NCI-H1048 (cell line): ENCODE measurements at regions not wholly inside any gene's neighbourhood (a gene's known extent, or its start where the extent isn't known, plus 50 kb on each side); places are given as distances from the start of the nearest gene placed in this dataset.

Source experiments
- DNase-seq: peaks from one replicate; lab custom pipeline; 2025; lab: John Stamatoyannopoulos, UW

DNA sequence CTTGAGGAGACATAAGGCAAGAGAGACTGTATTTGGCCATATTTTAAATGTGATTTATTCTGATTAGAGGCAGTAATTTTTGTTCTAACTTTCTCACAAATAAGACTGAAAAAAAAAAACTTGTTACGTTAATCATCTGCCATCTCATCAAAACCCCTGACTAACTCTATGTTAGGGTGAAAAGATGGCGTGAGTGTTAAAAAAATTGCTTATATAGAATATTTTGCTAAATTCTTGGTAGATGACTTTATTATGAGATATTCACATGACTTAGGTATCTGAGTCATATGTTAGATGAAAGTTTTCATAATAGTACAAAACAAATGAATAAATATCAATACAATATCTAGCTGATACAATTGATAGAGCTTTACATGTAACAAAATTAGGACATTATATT, 1508.7 kb upstream of the TMEFF2 start:
- DNase-seq, result no peak

DNA sequence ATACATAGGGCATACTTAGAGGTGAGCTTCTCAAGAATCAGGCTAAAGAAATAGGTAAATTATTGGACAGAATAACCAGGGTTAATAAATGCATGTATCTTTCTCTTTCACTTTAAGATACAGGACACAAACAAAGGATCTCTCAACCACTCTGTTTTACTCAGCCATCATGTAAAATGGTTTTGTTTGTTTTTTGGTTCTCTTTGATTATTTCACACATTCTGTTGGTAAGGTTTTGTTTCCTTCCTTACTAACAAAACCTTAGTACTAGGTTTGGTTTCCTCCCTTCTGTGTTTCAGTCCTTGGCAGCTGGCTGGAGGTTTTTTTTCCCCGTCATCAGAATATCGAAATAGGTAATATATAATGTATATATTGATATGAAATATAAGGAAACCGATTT, 1506.8 kb upstream of the TMEFF2 start:
- no peak for DNase-seq

DNA sequence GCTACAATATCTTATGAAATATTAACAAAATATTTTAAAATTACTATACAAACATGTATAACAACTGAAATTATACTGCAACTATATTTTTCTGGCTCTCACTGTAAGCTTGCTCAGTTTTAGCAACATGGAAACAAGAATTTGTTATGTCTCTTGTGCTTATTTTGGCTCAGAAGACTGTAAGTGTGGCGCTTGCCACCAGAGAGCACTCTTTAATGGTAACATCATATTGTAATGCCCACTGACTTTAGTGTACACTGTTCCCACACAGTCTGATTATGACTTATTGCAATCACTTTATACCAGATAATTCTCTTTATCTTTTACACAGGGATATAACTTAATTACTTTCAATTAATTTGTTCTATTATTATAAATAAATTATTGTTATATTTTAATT, 1500.6 kb upstream of the TMEFF2 start:
- no peak for DNase-seq

DNA sequence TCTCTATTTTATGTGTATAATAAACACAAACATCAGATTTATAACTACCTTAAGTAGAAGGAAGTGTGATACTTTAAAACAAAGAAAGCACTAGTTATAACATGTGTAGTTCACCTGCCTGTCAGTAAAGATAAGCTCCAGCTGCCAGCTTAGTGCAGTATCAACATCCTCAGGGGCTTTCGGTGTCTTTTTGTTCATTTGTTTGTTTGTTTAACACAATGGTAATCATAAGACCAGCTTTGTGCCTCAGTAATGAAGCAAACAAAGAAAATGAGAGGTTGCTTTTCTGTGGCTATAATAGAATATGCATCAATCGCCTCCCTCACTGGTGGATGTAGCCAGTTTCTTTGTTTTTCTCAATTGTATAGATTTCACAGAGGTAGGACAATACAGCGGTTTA, 1499.0 kb upstream of the TMEFF2 start:
- no peak for DNase-seq

DNA sequence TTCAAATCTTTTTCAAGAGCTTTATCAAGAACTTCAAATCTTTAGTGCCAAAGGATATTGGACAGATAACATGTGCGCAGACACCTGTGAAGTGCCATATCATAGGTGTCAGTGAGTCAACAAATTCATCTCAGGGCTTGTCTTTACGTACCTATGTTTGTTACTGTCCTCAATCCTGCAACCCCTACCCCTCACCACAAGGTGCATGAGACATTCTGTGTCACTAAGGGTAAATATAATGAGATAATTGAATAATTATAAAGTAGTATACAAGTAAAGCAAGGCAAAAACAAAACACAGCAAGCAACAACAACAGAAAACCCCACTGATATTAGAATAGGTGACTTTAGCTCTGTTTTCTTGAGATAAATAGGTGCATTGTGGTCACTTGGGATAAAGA, 1495.8 kb upstream of the TMEFF2 start:
- DNase-seq, result no peak

DNA sequence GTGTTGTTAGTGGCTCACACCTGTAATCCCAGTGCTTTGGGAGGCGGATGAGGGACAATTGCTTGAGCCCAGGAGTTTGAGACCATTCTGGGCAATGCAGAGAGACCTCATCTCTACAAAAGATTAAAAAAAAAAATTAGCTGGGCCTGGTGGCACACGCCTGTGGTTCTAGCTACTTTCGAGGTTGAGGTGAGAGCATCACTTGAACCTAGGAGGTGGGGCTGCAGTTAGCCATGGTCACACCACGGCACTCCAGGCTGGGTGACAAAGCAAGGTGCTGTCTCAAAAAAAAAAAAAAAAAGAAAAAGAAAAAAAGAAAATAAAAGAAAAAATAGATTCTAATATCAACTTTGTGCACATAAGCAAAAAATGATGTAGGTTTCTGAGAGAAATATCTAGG, 1492.5 kb upstream of the TMEFF2 start:
- DNase-seq, result no peak

DNA sequence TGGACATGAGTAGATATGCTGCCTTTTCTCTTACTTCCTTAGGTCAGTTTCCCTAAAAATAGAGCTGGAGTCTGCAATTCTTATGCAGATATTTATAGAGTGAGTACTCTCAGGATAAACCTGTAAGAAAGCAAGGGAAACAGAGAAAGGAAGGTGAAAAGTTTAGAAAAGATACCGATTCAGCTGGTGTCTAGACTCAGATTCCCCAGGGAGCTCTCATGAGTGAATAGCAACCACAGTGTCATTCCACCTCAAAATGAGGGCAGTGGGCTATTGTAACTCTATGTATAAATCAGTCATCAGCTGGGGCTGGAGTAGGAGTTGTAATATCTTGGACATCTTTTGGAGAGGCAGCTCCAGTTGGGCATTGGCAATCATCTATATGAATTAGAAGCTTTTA, 1485.1 kb upstream of the TMEFF2 start:
- no peak for DNase-seq

DNA sequence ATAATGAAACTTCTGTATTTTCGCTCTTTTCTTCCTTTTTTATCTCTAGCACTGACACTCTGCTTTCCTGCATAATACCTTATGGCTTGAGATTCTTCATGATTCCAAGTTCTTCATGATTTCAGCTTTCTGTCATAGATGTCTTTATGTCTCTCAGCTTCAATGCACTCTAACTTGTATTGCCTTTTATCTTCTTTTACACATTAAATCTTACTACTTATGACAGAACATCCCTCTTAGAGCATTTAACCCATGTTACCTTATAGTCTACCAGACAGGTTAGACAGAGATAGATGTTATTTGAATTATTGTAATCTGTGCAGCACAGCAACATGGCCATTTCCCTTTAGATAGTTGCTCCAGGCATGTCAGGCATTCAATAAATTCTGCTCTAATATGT, 1475.7 kb upstream of the TMEFF2 start:
- DNase-seq, result no peak

DNA sequence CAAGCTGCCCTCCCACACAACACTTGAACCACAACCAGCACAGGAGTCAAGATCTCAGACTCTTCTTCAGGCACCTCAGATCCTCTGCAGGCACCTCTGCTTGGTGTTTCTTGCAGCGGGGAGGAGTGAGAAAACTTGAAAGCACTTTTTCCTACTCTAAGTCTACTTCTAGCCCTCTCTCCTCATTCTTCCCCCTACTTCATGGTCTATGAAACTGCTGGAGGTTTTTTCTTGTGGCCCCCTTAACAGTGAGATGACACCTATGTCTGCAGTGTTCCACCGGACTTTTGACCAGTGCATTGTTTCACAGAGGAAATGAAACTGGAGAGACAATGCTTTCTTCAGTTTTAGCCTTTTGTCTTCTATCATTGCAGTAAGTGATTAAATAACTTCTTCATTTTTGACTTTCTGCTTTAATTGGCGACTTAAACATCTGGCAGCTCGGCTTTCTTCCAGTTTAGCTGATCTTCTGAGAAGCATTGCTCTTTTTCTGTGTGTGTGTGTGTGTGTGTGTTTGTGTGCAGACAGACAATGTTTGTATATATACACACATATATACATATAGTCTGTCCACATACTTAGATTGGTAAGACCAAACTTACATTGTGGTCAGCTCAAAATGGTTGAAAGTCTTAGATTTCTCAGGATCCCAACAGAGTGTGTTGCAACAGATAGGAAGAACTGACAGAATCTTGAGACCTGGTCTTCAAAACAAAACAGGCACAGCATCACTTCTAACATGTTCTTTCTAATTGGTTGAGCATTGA, 1474.0 kb upstream of the TMEFF2 start:
- no peak for DNase-seq

DNA sequence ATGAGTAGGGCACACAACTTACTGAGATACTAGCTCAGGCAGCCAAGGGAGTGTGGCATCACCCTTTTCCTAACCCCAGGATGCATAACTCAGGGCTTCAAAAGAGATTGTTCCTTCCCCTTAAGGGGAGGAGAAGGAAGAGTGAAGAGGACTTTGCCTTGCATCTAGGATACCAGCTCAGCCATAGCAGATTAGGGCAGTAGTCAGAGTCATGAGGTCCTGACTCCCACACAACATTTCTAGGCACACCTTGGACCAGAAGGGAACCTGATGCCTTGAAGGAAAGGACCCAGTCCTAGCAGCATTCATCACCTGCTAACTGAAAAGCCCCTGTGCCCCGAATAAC, 1433.2 kb upstream of the TMEFF2 start:
- no peak for DNase-seq

DNA sequence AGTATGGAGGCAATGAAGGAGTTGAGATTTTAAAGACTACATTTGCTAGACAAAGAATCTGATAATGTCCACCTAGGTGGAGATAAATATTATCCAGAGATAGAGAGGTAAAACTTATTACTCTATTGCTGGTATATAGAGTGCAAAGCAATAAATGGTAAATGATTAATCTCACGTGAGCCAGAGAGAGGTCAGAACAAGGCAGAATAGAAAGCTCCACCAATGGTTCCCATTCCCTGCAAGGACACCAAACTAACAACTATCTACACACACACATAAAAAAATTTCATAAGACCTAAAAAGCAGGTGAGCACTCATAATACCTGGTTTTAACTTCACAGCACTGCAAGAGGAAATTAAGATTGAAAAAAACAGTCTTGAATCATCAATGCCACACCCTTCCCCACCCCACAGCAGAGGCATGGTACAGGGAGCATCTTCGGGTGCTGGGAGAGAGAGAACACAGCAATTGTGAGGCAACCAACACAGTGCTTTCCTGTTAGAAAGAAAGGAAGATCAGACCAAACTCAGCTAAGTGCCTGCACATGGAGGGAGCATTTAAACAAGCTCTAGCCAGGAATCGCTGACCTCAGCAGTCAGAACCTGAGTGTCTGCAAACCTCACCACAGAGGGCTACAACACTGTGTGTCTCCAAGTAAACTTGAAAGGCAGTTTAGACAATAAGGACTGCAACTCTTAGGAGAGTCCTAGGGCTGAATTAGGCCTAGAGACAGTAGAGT, 1432.6 kb upstream of the TMEFF2 start:
- no peak for DNase-seq

DNA sequence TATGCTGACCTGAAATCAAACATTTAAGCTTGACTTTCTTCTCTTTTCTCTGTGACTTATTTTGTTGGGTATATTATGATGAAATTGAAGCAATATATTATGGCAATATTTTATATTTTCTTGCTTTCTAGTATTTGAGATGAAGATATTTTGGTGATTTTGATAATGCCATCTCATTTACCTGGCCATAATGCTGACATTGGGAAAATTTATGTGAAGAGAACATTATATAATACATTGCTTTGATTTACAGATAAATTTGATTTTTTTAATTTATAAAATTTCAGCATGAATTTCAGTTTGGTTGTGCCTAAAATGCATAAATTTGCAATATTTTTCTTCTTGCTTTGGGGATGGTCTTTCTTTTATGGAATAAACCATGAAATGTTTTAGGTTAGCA, 1413.7 kb upstream of the TMEFF2 start:
- no peak for DNase-seq

DNA sequence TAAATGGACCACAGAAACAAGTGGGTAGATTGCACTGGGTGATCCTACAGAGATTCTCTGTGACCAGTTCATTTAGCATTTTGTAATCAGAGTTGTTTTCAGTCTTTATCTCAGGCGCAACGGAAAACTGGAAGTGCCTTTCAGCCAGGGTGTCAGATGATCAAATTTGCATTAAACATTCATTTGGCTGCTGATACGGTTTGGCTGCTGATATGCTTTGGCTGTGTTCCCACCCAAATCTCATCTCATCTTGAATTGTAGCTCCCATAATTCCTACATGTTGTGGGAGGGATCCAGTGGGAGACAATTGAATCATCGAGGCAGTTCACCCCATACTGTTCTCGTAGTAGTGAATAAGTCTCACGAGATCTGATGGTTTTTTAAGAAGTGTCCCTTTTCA, 1396.1 kb upstream of the TMEFF2 start:
- no peak for DNase-seq

DNA sequence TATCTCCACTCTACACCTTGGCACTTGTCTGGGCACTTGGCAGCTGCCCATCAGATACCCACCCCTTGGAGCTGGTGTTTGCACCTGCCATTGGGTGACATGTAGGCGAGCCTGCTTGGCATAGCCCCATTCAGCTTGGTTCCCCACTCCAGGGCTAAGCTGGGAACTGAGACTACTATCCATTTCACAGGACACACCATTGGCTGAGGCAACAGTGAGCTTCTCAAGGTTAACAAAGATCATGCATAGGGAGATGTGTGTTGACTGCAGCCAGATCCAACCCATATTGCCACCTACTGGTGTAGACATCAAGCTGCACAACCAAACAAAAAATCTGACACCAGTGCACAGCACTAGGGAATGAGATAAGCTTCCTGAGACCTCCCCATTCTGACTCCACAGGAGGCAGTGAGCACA, 1389.8 kb upstream of the TMEFF2 start:
- no peak for DNase-seq

DNA sequence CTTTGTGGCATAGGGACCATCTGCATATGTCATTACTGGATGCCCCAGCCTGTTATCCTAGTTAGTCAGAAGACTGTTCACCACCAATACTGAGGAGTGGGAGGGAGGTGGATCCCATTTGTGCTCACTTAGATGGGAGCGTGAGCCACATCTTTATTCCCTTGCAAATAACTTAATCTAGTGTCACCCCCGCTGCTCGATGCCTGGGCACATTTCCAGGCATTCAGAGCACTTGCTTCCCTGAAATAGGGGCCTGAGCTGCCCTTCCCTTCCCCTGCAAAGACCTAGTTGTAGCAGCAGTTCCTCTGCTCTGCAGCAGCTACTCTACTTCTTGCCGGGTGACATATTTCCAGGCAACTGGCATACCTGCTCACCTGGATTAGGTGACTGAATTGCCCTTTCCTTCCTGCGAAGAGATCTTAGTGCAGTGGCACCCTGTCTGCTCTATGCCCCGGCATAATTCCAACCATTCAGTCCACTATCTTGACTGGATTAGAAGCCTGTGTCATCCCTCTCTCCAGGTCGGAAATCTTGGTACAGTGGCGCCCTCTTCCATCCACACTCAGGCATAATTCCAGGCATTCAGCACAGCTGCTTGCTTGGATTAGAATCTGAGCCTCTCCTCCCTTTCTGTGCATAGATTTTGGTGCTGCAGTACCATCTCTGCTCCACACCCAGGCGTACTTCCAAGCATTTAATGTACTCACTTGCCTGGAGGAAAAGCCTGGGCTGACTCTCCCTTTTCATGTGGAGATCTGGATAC, 1389.1 kb upstream of the TMEFF2 start:
- DNase-seq, result no peak

DNA sequence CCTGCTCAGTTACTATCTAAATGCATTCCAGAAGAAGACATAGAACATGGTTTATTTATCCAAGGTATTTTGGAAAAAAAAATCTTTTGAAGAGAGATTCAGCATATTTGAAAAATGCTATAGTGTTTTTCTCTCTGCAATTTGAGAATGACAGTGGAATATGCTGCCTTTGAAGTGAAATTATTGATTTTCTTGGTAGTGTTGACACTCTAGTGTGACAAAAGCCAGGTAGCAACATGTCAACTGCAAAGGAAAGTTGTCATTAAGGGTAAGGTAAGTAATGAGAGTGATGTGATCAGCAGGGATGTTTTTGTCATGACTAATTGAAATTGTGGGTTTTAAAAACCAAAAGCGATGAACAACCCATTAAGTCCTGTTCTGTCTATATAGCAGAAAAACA, 1387.1 kb upstream of the TMEFF2 start:
- DNase-seq, result no peak

DNA sequence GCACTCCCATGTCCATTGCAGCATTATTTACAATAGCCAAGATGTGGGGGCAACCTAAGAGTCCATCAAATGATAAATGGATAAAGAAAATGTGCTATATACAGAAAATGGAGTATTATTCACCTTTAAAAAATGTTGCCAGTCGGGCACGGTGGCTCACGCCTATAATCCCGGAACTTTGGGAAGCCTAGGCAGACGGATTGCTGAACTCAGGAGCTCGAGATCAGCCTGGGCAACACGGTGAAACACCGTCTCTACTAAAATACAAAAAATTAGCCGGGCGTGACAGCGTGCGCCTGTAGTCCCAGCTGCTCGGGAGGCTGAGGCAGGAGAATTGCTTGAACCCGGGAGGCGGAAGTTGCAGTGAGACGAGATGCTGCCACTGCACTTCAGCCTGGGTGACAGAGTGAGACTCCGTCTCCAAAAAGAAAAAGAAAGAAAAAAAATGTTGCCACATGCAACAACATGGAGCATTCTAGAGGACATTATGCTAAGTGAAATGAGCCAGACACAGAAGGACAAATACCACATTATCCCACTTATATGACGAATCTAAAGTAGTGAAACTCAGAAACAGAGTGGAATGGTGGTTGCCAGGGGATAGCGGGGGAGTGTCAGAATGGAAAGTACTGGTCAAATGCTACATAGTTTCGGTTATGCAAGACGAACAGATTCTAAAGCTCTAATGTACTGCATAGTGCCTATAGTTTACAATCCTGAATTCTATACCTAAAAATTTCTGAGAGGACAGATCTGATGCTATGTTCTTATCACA, 1385.6 kb upstream of the TMEFF2 start:
- no peak for DNase-seq

DNA sequence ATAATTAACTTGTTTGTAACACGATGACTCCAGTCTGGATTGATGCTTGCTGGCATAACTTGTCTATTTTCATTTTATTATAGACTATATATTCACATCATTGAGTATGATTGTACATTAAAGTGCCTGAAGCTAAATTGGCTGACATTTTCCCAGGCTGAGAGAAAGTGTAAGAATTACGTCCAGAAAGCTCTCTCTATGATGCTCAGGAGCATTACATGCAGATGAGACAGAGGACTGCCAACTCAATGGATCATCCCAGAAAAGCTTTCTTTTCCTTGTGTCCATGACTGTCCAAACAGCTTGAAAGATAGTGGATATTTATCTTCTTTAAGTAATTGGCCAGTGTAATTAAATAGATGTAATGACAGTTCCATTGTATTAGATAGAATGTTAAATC, 1372.2 kb upstream of the TMEFF2 start:
- no peak for DNase-seq

DNA sequence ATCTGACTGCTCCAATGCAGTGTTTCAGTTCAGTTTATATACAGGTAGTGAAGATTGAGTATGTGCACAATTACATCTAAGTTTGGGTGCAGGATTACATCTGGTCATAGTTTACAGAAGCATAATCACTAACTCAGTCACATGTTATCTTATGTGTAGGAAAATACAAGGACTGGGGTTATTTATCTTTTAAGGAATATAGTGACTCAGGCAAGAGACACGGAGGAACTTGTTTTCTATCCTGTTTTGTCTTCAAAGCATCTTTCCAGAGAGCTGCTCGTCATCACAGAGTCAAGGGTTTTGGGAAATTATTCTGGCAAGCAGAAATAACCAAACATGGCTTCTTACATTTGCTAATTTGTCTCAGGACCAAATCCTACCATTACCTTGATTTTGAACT, 1371.5 kb upstream of the TMEFF2 start:
- no peak for DNase-seq

DNA sequence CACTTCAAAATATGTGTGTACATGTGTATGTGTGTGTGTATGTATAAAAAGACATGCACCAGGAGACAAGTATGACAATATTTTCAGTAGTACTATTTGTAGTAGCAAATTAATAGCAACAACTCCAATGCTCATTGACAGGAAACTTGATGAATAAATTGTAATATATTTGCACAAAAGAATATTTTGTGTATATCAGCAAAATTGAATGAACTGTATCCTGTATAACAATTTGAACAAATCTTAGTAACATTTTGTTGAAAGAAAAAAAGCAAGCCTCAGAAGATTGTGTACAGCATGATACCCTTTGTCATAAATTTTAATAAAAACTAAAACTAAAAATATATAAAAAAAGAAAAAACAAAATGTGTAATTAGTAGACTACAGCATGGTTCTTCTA, 1367.3 kb upstream of the TMEFF2 start:
- no peak for DNase-seq

DNA sequence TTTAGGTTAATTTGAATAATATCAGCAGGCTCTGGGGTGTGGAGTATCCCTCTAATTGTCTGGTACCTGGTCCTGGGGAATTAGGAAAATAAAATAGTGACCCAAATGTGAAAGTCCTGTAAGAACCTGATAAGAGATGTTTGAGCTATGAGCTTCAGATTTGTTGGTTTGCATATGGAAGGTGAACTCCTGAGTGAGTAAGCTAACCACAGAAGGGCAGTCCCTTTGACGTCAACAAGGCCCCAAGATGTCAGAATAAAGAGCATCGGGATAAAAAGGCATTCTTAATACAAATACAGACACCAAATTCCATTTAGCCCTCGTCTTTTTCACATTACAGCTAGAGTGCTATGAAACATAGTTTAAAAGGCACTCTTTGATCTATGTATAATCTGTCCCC, 1366.3 kb upstream of the TMEFF2 start:
- DNase-seq, result no peak

DNA sequence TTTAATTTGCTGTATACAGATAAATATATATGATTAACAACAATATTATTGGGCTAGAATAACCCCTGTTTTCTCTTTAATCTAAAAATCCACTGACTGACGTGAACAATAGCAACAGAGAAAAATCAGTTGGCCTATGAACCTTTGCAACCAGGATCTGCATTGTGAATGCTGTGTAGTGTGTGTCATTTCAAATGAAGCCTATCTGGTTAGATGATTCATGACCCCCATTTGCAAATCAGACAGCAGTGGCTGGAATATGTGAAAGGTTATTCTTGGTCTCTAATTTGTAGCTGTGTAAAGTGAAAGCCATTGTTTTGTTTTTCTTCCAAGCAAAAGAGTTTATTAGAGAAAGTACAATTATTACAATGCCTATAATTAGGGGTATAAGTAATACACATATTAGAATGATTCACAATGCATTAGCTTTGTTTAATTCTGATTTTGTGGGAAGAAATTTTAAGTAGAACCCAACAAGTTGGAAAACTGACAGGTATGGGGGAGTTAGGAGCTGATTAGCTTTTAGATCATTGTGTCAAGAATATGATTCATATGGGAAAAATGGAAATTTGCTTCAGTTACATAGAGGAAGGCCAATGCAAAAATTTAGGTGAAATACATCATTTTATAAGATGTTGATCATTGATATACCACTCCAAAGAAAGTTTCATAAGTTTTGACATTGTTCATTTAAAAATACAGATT, 1362.2 kb upstream of the TMEFF2 start:
- no peak for DNase-seq
